ENCODE measurements at regions not wholly inside any gene's neighbourhood (a gene's known extent, or its start where the extent isn't known, plus 50 kb on each side); places are given as distances from the start of the nearest gene placed in this dataset.

DNA sequence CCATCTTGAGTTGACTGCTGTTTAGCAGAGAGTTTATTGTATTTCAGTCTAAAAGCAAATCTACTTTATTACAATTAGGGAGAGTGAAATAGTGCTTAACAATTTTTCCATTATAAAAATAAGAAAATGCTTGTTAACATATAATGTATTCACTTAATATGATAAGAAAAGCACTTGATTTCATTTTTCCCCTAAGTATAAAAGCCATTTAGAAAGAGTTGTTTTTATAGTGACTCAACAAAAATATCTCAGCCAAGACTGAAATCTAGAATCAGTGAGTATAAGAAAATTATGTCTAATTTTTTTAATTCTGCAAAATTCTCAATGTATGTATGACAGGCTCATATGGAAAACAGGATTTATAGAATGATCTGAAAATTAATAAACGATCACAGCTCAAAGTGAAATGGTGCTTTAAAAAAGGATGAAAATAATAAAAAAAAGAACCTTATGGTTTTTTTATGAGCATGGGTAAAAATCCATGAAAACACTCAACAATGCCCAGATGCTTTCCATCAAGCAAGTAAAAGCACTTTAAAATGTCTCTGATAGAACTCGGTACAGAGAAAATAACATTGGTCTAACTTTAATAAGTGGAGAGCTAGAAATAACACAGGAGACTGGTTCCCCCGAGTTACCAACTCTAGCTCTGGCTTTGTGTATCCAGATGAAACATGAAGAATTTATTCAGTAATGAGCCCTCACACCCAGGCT lies 1057.8 kb upstream of the WWC1 start:
- TF ChIP-seq, protein P1, sequence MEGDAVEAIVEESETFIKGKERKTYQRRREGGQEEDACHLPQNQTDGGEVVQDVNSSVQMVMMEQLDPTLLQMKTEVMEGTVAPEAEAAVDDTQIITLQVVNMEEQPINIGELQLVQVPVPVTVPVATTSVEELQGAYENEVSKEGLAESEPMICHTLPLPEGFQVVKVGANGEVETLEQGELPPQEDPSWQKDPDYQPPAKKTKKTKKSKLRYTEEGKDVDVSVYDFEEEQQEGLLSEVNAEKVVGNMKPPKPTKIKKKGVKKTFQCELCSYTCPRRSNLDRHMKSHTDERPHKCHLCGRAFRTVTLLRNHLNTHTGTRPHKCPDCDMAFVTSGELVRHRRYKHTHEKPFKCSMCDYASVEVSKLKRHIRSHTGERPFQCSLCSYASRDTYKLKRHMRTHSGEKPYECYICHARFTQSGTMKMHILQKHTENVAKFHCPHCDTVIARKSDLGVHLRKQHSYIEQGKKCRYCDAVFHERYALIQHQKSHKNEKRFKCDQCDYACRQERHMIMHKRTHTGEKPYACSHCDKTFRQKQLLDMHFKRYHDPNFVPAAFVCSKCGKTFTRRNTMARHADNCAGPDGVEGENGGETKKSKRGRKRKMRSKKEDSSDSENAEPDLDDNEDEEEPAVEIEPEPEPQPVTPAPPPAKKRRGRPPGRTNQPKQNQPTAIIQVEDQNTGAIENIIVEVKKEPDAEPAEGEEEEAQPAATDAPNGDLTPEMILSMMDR (IDR thresholded peaks at IDR 0.05), result no peak
- TF ChIP-seq POLR2A (IDR thresholded peaks at IDR 0.05), result no peak
- DNase-seq (no peak), ATAC-seq (no peak)
- no peak overlapping the region for H3K27ac ChIP-seq
- no peaks in the 10 kb centered on the region for H3K36me3 ChIP-seq
- intact Hi-C loops (cut with DNase I), result no loop called here
- H3K4me1 ChIP-seq, result no peaks in the 10 kb centered on the region
- H3K27me3 ChIP-seq, result no peaks in the 10 kb centered on the region
- H3K4me3 ChIP-seq, result no peak overlapping the region
- no peaks in the 10 kb centered on the region for H3K9me3 ChIP-seq
- 65% methylated on average over 3 of the region's 3 CpGs for WGBS (ENCODE audit: insufficient coverage, low coverage, low lambda C conversion rate, missing lambda C conversion rate)

DNA sequence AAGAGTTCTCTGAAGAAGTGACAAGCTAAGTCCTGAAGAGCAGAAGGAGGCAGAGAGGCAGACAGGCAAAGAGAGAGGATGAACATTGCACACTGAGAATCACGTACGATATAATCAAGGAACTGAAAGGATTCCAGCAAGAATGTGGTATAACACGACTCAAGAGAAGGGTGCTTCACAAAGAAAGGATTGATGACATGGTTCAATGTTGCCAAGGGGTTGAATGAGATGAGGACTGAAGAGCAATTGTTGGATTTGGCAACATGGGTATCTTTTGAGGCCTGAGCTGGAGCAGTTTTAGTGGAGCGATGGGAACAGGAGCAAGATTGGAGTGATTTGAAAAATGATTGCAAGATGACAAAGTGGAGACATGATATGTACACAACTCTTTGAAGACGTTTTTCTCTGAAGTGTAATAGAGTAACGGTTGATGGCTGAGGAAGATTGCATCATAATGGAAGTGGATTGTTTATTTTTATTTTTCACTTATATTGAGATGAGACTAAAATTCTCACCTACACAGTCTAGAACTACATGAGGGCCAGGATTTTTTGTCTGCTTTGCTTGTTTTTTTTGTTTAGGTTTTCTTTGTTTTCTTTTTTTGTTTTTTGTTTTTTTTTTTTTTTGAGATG lies 1049.9 kb upstream of the WWC1 start:
- H3K36me3 ChIP-seq, result no peaks in the 10 kb centered on the region
- DNase-seq (no peak), ATAC-seq (no peak)
- intact Hi-C loops (cut with DNase I), result no loop called here
- H3K4me3 ChIP-seq, result no peak overlapping the region
- H3K4me1 ChIP-seq, result no peaks in the 10 kb centered on the region
- TF ChIP-seq POLR2A (IDR thresholded peaks at IDR 0.05), result no peak
- TF ChIP-seq, protein P1 (IDR thresholded peaks at IDR 0.05), result no peak
- 74% methylated on average over 5 of the region's 6 CpGs for WGBS (ENCODE audit: insufficient coverage, low coverage, low lambda C conversion rate, missing lambda C conversion rate)
- H3K27ac ChIP-seq, result no peak overlapping the region
- H3K9me3 ChIP-seq, result no peaks in the 10 kb centered on the region
- no peaks in the 10 kb centered on the region for H3K27me3 ChIP-seq

DNA sequence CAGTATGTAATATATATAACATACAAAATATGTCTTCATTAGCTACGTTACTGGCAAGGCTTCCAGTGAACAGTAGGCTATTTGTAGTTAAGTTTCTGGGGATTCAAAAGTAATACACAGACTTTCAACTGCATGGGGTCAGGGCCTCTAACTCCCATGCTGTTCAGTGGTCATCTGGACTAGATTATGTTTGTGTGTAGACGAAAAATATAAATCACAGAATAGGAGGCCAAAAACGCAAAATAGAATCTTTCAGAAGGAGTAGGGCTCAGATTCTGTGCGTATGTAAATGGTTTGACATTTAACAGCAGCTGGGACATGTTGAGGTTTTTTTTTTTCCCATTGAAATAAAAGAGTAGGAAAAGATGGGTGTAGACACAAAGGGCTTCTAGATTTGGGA lies 1048.7 kb upstream of the WWC1 start:
- Histone ChIP-seq H3K9me3 (no peaks in the 10 kb centered on the region), H3K4me3 (no peak overlapping the region), H3K27me3 (no peaks in the 10 kb centered on the region), H3K4me1 (no peaks in the 10 kb centered on the region), H3K27ac (no peak overlapping the region), H3K36me3 (no peaks in the 10 kb centered on the region)
- TF ChIP-seq POLR2A (IDR thresholded peaks at IDR 0.05), result no peak
- TF ChIP-seq, protein P1 (IDR thresholded peaks at IDR 0.05), result no peak
- DNase-seq (no peak), ATAC-seq (no peak)
- WGBS (ENCODE audit: insufficient coverage, low coverage, low lambda C conversion rate, missing lambda C conversion rate), result 67% methylated on average over 4 of the region's 4 CpGs
- intact Hi-C loops (cut with DNase I), result no loop called here

DNA sequence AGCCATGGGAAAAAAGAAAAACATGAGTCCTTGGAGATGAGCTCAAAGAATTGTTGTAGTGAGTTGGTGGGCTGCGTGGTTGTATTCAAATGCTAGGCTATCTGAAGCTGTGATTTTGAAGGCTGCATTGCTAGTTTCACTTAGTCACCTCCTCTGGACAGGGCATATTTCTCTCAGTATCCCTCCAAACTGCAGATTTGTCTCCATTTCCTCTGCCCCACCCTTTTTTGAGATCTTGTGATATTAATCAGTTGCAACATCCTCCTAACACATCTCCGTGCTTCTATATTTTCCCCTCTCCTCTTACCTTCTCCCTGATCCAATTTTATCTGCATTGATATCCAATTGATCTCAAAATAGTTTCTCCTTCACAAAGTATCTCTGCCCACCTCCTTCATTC lies 1048.0 kb upstream of the WWC1 start:
- Histone ChIP-seq H3K27me3 (no peaks in the 10 kb centered on the region), H3K9me3 (no peaks in the 10 kb centered on the region), H3K36me3 (no peaks in the 10 kb centered on the region), H3K4me1 (no peaks in the 10 kb centered on the region), H3K4me3 (no peak overlapping the region), H3K27ac (no peak overlapping the region)
- 79% methylated on average over 2 of the region's 2 CpGs for WGBS (ENCODE audit: insufficient coverage, low coverage, low lambda C conversion rate, missing lambda C conversion rate)
- no peak for ATAC-seq
- DNase-seq, result no peak
- TF ChIP-seq, protein P1 (IDR thresholded peaks at IDR 0.05), result no peak
- no peak for TF ChIP-seq POLR2A (IDR thresholded peaks at IDR 0.05)
- intact Hi-C loops (cut with DNase I), result no loop called here
